Psoas muscle (tissue), 7 donors: ENCODE measurements at regions not wholly inside any gene's neighbourhood (a gene's known extent, or its start where the extent isn't known, plus 50 kb on each side); places are given as distances from the start of the nearest gene placed in this dataset.

ENCODE experiments used
- ATAC-seq, 4 donors: fragments of 200-7000 bp; cut with Tn5 transposase; one replicate each; pipeline ENCODE4 v1.9.1; 2020; ENCODE audit warnings: moderate library complexity in 3 of 4, mild to moderate bottlenecking in 2 of 4
- DNase-seq, 2 donors: peaks; one replicate each; pipeline ENCODE4 v3.0.0-alpha.2; 2020
- H3K27ac ChIP-seq: fragments of 200-600 bp; one replicate; pipeline ENCODE4 v1.8.0; 2022
- H3K27me3 ChIP-seq, 3 donors: fragments of 200-600 bp in 1 of 3; one replicate each; pipeline versions ENCODE4 v1.6.1 to v1.8.0; 2013 to 2022; ENCODE audit warnings: low read length in 2 of 3, mild to moderate bottlenecking in 2 of 3, moderate library complexity in 1 of 3; ENCODE audit not compliant: insufficient read depth in 3 of 3
- H3K36me3 ChIP-seq, 2 donors: fragments of 200-600 bp in 1 of 2; one replicate each; pipeline versions ENCODE4 v1.6.1 to v1.8.0; 2013 to 2022; ENCODE audit warnings: low read depth in 1 of 2, mild to moderate bottlenecking in 1 of 2, moderate library complexity in 1 of 2; ENCODE audit not compliant: insufficient read depth in 1 of 2
- H3K4me1 ChIP-seq: fragments of 200-600 bp; one replicate; pipeline ENCODE4 v1.8.0; 2022
- H3K4me3 ChIP-seq: fragments of 200-600 bp; one replicate; pipeline ENCODE4 v1.8.0; 2022; ENCODE audit warnings: mild to moderate bottlenecking
- H3K9me3 ChIP-seq: fragments of 200-600 bp; one replicate; pipeline ENCODE4 v1.8.0; 2022
- WGBS, 3 donors: extraction: QIAGEN DNeasy Blood & Tissue Kit; methylation state at CpG; one replicate each; pipeline versions ENCODE4 v1.1.6 to v1.1.7; 2013; 5-methylcytosine and 5-hydroxymethylcytosine counted together
- intact Hi-C, 2 donors: fragments of 100-400 bp; cut with DNase I; formaldehyde crosslinking; loops; one replicate each; pipeline versions ENCODE4 v1.11.0 to v1.14.2; 2022
- TF ChIP-seq, protein P1 (sequence below): fragments of 200-600 bp; IDR thresholded peaks from one replicate; pipeline ENCODE4 v1.8.0; 2022; ENCODE audit warnings: antibody characterized with exemption
- donor health status: healthy with polysubstance abuse.
- donor health status: DM: no; HTN: no; CAD: no; lungs with moderate emphysema.
- donor health status: Bipolar disorder and iron deficiency.
- donor health status: healthy.
- donor health status: DM: yes; HTN: yes; CAD: no.
- donor health status: DM: no; HTN: no; CAD: no.
- donor health status: DM: yes; HTN: yes; CAD: no.

DNA sequence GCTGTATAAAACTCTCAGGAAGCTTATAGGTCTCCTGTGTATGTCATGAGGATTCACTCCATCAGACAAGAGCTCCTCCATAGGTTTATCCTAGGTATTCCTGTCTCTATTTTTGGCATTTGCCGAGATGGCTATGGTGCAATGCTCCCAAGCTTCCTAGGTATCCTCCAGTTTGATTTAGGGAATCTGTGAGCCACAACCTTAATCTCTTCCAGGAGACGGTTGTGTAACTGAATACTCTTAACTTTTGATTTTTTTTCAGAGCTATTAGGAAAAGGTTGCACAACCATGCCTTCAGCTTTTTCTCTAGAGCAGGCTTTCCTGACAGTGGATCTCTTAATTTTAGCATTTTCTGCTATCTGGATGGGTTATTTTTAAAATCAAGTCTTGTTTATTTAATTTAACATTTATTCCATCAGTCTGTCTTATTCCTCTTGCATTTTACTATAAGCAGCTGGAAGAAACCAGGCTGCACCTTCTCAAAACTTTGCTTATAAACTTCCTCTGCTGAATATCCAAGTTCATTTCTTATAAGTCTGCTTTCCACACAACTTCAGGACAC is 69.4 kb upstream of the BACE2 start:
- no peaks in the 10 kb centered on the region for H3K4me1 ChIP-seq
- no peaks in the 10 kb centered on the region for H3K27me3 ChIP-seq
- WGBS, 3 donors = 61 to 71% (median 68%) methylated on average over 2 of the region's 2 CpGs
- TF ChIP-seq, protein P1, sequence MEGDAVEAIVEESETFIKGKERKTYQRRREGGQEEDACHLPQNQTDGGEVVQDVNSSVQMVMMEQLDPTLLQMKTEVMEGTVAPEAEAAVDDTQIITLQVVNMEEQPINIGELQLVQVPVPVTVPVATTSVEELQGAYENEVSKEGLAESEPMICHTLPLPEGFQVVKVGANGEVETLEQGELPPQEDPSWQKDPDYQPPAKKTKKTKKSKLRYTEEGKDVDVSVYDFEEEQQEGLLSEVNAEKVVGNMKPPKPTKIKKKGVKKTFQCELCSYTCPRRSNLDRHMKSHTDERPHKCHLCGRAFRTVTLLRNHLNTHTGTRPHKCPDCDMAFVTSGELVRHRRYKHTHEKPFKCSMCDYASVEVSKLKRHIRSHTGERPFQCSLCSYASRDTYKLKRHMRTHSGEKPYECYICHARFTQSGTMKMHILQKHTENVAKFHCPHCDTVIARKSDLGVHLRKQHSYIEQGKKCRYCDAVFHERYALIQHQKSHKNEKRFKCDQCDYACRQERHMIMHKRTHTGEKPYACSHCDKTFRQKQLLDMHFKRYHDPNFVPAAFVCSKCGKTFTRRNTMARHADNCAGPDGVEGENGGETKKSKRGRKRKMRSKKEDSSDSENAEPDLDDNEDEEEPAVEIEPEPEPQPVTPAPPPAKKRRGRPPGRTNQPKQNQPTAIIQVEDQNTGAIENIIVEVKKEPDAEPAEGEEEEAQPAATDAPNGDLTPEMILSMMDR = no peak
- H3K36me3 ChIP-seq = no peaks in the 10 kb centered on the region
- H3K9me3 ChIP-seq = no peaks in the 10 kb centered on the region
- intact Hi-C loops = no loop called here
- H3K27ac ChIP-seq = no peak overlapping the region
- ATAC-seq (no peak), DNase-seq (no peak)
- no peak overlapping the region for H3K4me3 ChIP-seq

DNA sequence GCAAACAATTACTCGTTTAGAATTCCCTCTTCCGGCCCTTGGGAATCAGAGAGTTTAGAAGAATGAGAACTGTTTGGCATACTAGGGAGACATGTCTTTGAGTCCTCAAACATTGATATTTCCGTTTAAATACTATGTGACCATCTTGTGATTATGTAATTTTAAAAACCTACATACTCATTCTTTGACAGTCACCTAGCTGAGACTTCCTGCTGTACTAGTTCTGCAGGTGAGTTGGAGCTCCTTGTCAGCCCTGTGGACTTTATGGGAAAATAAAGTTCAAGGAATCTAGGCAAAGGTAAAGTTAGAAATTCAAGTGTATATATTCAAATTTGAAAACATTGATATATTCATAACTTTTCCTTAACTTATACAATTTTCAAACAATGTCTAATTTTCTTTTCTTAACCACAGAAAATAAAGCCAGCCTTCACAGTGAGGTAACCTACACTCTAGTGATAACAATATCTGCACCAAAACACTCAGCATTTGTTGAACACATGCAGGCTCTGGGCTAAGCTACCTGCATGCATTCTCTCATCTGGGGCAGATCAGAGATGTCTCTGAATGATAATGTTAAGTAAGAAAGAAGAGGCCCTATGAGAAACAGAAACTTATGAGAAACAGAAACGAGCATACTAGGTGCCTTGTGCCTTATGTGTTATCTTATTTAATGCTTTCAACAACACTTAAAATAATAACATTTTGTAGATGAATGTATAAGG is 67.0 kb upstream of the BACE2 start:
- no peak overlapping the region for H3K27ac ChIP-seq
- intact Hi-C loops = loop anchor here in 1 of 2 donors (10.0 kb wide), 1 partner anchor 56 kb away; no protein-coding TSS in a partner anchor
- H3K36me3 ChIP-seq = no peaks in the 10 kb centered on the region
- no peaks in the 10 kb centered on the region for H3K9me3 ChIP-seq
- no peak for DNase-seq
- WGBS, 3 donors = 87 to 89% (median 88%) methylated on average over 4 of the region's 4 CpGs
- no peak overlapping the region for H3K4me3 ChIP-seq
- H3K4me1 ChIP-seq = no peaks in the 10 kb centered on the region
- TF ChIP-seq, protein P1 = no peak
- no peak for ATAC-seq
- peaks cover 0 to 7% (median 0%) of the 10 kb centered on the region in 3 donors for H3K27me3 ChIP-seq

DNA sequence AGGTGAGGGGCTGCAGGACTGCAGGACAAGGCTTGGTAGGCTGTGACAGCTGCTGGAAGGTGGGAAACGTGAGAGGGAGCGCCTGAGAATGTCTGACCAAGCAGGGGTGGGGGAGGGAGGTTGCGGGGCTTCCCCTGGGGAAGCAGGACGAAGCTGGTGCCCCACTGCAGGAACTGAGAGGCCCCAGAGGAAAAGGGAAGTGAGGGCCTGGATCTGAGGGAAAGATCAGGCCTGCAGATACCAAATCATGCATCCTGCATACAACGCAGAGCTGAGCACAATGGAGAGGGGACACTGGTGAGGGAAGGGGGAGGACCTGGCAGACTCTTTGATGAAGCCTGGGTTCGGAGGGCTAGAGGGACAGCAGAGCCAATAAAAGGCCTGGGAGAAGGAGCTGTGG is 65.7 kb upstream of the BACE2 start:
- Histone ChIP-seq H3K36me3 (no peaks in the 10 kb centered on the region), H3K27me3 (peaks cover 0 to 7% (median 0%) of the 10 kb centered on the region in 3 donors), H3K4me3 (no peak overlapping the region), H3K27ac (no peak overlapping the region), H3K4me1 (no peaks in the 10 kb centered on the region), H3K9me3 (no peaks in the 10 kb centered on the region)
- ATAC-seq (no peak), DNase-seq (no peak)
- intact Hi-C loops = loop anchor here in 1 of 2 donors (10.0 kb wide), 1 partner anchor 57 kb away; no protein-coding TSS in a partner anchor
- TF ChIP-seq, protein P1 = no peak
- 31 to 43% (median 41%) methylated on average over 6 of the region's 6 CpGs for WGBS, 3 donors

DNA sequence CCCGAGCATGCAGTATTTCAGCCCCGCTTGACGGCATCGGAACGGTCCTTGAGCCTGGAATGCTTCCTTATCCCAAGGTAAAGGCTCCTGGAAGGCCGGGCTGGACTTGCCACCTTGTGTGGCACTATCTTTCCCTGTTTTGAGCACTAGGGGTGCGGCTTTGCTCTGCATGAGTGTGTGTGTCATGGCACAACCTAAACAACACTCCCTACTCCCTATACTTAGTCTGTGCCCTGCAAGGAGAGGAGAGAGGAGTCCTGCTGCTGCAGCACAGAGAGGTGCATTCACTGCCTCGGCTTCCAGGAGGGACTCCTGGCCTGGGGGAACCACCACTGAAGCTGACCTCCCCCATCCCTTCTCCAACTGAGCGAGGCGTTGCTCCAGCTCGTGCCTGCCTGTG is 60.4 kb upstream of the BACE2 start:
- H3K9me3 ChIP-seq = no peaks in the 10 kb centered on the region
- no peak overlapping the region for H3K27ac ChIP-seq
- H3K4me1 ChIP-seq = no peaks in the 10 kb centered on the region
- no peak for ATAC-seq
- peaks cover 0 to 7% (median 2%) of the 10 kb centered on the region in 3 donors for H3K27me3 ChIP-seq
- TF ChIP-seq, protein P1 = no peak
- no peak overlapping the region for H3K4me3 ChIP-seq
- WGBS, 3 donors = 85 to 87% (median 87%) methylated on average over 11 of the region's 11 CpGs
- DNase-seq = no peak
- no peaks in the 10 kb centered on the region for H3K36me3 ChIP-seq
- intact Hi-C loops = loop anchor here in 1 of 2 donors (2.0 to 10.0 kb wide), 2 partner anchors 27 to 63 kb away; no protein-coding TSS in a partner anchor
